GM23338 (cell line): ENCODE measurements at regions not wholly inside any gene's neighbourhood (a gene's known extent, or its start where the extent isn't known, plus 50 kb on each side); places are given as distances from the start of the nearest gene placed in this dataset.
A peak's percentile ranks its signal among the peaks of the same experiment; 100 is the strongest.

Experiments used
- ATAC-seq: fragments of 200-7000 bp; cut with Tn5 transposase; 3 replicates; pipeline ENCODE4 v1.9.1; 2020
- DNase-seq: peaks from one replicate; pipeline ENCODE4 v3.0.0-alpha.2; 2015; ENCODE audit warnings: low spot score
- H2AFZ ChIP-seq: fragments of 200-600 bp; sonication (generic); 2 replicates; pipeline ENCODE4 v1.8.0; 2016; ENCODE audit warnings: antibody characterized with exemption, mild to moderate bottlenecking, moderate library complexity
- H3F3A ChIP-seq: fragments of 200-600 bp; sonication (generic); replicated peaks from 2 replicates; pipeline ENCODE4 v1.8.0; 2017; ENCODE audit warnings: antibody characterized with exemption, mixed run types, low read depth
- H3K27ac ChIP-seq: fragments of 200-600 bp; sonication (generic); 2 replicates; pipeline ENCODE4 v1.6.1; 2016; ENCODE audit warnings: low read depth
- H3K27me3 ChIP-seq: fragments of 200-600 bp; sonication (generic); 2 replicates; pipeline ENCODE4 v1.8.0; 2016; ENCODE audit warnings: mild to moderate bottlenecking, mixed run types, moderate library complexity; ENCODE audit not compliant: insufficient read depth
- H3K36me3 ChIP-seq: fragments of 200-600 bp; sonication (generic); 2 replicates; pipeline ENCODE4 v1.8.0; 2016; ENCODE audit warnings: mild to moderate bottlenecking; ENCODE audit not compliant: insufficient read depth
- H3K4me1 ChIP-seq: fragments of 200-600 bp; sonication (generic); 2 replicates; pipeline ENCODE4 v1.8.0; 2016; ENCODE audit warnings: mild to moderate bottlenecking, moderate library complexity; ENCODE audit not compliant: insufficient read depth
- H3K4me2 ChIP-seq: fragments of 200-600 bp; sonication (generic); 2 replicates; pipeline ENCODE4 v1.7.1; 2017; ENCODE audit warnings: mixed run types
- H3K4me3 ChIP-seq: fragments of 200-600 bp; sonication (generic); 2 replicates; pipeline ENCODE4 v1.6.1; 2016; ENCODE audit warnings: mixed run types
- H3K79me2 ChIP-seq: fragments of 200-600 bp; sonication (generic); replicated peaks from 2 replicates; pipeline ENCODE4 v1.8.0; 2017; ENCODE audit warnings: mild to moderate bottlenecking; ENCODE audit not compliant: insufficient read depth
- H3K9me2 ChIP-seq: fragments of 200-600 bp; sonication (generic); 2 replicates; pipeline ENCODE4 v1.8.0; 2017; ENCODE audit not compliant: insufficient read depth
- H4K20me1 ChIP-seq: fragments of 200-600 bp; sonication (generic); replicated peaks from 2 replicates; pipeline ENCODE4 v1.8.0; 2017; ENCODE audit warnings: mild to moderate bottlenecking; ENCODE audit not compliant: insufficient read depth
- H3K27ac Mint-ChIP-seq: 2 replicates; pipeline ENCODE4 v1.8.0; 2020; ENCODE audit warnings: inconsistent platforms, mild to moderate bottlenecking, moderate library complexity, mixed read lengths
- H3K27me3 Mint-ChIP-seq: 3 replicates; pipeline ENCODE4 v1.8.0; 2022; ENCODE audit warnings: low read depth, mild to moderate bottlenecking, moderate library complexity, mixed read lengths, inconsistent platforms; ENCODE audit not compliant: insufficient read depth, poor library complexity
- H3K36me3 Mint-ChIP-seq: 3 replicates; pipeline ENCODE4 v1.8.0; 2021; ENCODE audit warnings: low read depth, mild to moderate bottlenecking, inconsistent platforms, moderate library complexity, mixed read lengths
- H3K4me1 Mint-ChIP-seq: 3 replicates; pipeline ENCODE4 v1.8.0; 2020; ENCODE audit warnings: mild to moderate bottlenecking, inconsistent platforms, mixed read lengths
- H3K4me3 Mint-ChIP-seq: 3 replicates; pipeline ENCODE4 v1.8.0; 2021; ENCODE audit warnings: moderate library complexity, mild to moderate bottlenecking, inconsistent platforms, mixed read lengths
- H3K9me3 Mint-ChIP-seq: 3 replicates; pipeline ENCODE4 v1.8.0; 2020; ENCODE audit warnings: moderate library complexity, mild to moderate bottlenecking, inconsistent platforms, mixed read lengths
- EZH2phosphoT487 ChIP-seq: fragments of 200-600 bp; sonication (generic); IDR thresholded peaks from one replicate; pipeline ENCODE4 v1.8.1; 2018; ENCODE audit warnings: antibody characterized with exemption; ENCODE audit not compliant: unreplicated experiment
- NANOG ChIP-seq: IDR thresholded peaks from 2 replicates; pipeline ENCODE4 v1.6.1; 2016; ENCODE audit warnings: antibody characterized with exemption, borderline replicate concordance
- ZNF114 ChIP-seq: fragments of 250-450 bp; sonication (Bioruptor Pico); IDR thresholded peaks from 2 replicates; pipeline ENCODE4 v1.5.0; 2020; ENCODE audit warnings: mild to moderate bottlenecking, moderate library complexity
- ZNF331 ChIP-seq: fragments of 250-450 bp; sonication (Bioruptor Pico); IDR thresholded peaks from 2 replicates; pipeline ENCODE4 v1.5.0; 2020; ENCODE audit warnings: low read depth, mild to moderate bottlenecking, moderate library complexity
- TF ChIP-seq, protein P1 (sequence below): IDR thresholded peaks from one replicate; pipeline ENCODE4 v1.6.1; 2018; ENCODE audit warnings: antibody characterized with exemption; ENCODE audit not compliant: unreplicated experiment
- TF ChIP-seq, protein P2 (sequence below), 2 experiments: fragments of 200-600 bp in 1 of 2; sonication (generic) in 1 of 2; conservative IDR thresholded peaks; 2 replicates each; pipeline versions ENCODE4 v1.5.1 to v1.6.1; 2016 to 2017; ENCODE audit warnings: antibody characterized with exemption in 2 of 2, low read depth in 2 of 2, mild to moderate bottlenecking in 2 of 2, moderate library complexity in 1 of 2
- TF ChIP-seq, protein P3 (sequence below): fragments of 250-450 bp; sonication (Bioruptor Pico); IDR thresholded peaks from 2 replicates; pipeline ENCODE4 v1.5.0; 2020; ENCODE audit warnings: mild to moderate bottlenecking, moderate library complexity

DNA sequence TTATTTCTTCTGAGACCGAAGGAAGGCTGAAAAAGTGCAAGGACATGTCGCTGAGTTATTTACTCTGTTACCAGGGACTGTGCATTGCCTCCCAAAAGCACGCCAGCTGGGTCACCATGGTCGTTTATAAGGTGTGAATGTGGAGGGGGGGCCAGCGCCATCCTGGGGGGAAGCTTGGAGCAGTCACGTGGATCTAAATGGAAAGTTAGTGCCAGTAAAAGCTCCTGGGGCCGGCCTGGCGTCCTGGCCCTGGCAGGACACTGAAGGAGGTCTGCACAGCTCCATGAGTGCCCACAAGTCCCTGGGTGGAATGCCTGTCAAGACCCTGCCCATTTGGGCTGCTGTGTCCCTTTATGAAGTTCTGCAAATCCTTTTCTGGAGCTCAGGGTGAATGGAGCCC lies 82.6 kb downstream of the C16orf95 start (continued):
- TF ChIP-seq, protein P1, sequence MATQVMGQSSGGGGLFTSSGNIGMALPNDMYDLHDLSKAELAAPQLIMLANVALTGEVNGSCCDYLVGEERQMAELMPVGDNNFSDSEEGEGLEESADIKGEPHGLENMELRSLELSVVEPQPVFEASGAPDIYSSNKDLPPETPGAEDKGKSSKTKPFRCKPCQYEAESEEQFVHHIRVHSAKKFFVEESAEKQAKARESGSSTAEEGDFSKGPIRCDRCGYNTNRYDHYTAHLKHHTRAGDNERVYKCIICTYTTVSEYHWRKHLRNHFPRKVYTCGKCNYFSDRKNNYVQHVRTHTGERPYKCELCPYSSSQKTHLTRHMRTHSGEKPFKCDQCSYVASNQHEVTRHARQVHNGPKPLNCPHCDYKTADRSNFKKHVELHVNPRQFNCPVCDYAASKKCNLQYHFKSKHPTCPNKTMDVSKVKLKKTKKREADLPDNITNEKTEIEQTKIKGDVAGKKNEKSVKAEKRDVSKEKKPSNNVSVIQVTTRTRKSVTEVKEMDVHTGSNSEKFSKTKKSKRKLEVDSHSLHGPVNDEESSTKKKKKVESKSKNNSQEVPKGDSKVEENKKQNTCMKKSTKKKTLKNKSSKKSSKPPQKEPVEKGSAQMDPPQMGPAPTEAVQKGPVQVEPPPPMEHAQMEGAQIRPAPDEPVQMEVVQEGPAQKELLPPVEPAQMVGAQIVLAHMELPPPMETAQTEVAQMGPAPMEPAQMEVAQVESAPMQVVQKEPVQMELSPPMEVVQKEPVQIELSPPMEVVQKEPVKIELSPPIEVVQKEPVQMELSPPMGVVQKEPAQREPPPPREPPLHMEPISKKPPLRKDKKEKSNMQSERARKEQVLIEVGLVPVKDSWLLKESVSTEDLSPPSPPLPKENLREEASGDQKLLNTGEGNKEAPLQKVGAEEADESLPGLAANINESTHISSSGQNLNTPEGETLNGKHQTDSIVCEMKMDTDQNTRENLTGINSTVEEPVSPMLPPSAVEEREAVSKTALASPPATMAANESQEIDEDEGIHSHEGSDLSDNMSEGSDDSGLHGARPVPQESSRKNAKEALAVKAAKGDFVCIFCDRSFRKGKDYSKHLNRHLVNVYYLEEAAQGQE: no peak
- TF ChIP-seq EZH2phosphoT487: no peak
- no peak for TF ChIP-seq NANOG
- no peak for TF ChIP-seq ZNF331 (CRISPR knock-in tag)

DNA sequence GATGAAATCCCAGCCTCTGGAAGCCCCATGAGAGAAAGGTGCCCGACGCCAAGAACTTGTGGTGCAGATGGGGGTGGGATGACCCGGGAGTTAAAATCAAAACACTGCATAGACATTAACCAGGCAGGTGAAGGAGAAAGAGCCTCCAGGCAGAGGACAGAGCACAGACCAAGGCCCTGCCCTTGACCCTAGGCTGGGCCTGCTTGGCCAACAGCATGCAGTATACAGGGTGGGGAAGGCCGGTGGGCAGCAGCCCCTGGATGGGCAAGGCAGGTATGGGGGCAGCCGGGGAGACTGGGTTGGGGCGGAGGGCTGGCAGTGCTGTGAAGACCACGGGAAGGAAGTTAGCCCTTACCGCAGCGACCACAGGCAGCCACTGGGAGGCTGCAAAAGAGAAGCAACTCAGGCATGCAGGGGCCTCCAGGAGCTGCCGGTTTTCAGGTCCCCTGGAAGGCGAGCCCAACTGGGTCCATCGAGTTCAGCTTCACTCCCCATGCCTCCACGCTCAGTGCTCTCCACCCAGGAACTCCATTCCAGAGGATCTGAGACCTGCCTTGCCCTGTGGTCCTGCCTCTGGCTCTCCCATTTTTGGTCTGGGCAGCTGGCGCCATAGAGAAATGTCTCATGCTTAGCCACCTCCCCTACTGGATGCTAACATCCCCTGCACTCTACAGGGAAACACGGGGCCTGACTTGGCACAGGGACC lies 81.2 kb downstream of the C16orf95 start:
- no peaks in the 10 kb centered on the region for H3F3A ChIP-seq
- TF ChIP-seq ZNF114: no peak
- TF ChIP-seq, protein P2, sequence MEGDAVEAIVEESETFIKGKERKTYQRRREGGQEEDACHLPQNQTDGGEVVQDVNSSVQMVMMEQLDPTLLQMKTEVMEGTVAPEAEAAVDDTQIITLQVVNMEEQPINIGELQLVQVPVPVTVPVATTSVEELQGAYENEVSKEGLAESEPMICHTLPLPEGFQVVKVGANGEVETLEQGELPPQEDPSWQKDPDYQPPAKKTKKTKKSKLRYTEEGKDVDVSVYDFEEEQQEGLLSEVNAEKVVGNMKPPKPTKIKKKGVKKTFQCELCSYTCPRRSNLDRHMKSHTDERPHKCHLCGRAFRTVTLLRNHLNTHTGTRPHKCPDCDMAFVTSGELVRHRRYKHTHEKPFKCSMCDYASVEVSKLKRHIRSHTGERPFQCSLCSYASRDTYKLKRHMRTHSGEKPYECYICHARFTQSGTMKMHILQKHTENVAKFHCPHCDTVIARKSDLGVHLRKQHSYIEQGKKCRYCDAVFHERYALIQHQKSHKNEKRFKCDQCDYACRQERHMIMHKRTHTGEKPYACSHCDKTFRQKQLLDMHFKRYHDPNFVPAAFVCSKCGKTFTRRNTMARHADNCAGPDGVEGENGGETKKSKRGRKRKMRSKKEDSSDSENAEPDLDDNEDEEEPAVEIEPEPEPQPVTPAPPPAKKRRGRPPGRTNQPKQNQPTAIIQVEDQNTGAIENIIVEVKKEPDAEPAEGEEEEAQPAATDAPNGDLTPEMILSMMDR (conservative IDR thresholded peaks at IDR 0.05; ENCODE audit: low read depth in 2 of 2): peak; percentile 31 to 42
- no peaks in the 10 kb centered on the region for H3K79me2 ChIP-seq
- H4K20me1 ChIP-seq: no peaks in the 10 kb centered on the region
- H3K4me3 ChIP-seq: no peak overlapping the region
- peaks cover 2% of the 10 kb centered on the region; the same call in 1 of the 3 replicates for H3K9me3 Mint-ChIP-seq
- H3K4me1 Mint-ChIP-seq: peaks cover 8% of the 10 kb centered on the region; the same call in 1 of the 3 replicates
- no peak overlapping the region for H3K4me3 Mint-ChIP-seq
- no peaks in the 10 kb centered on the region for H3K36me3 ChIP-seq
- H3K27me3 ChIP-seq: no peaks in the 10 kb centered on the region
- H3K27ac ChIP-seq: no peak overlapping the region
- no peaks in the 10 kb centered on the region for H3K36me3 Mint-ChIP-seq
- DNase-seq (peak; percentile 45), ATAC-seq (peak; percentile 88)
- H3K27ac Mint-ChIP-seq: 0 out of 2 replicates have a peak overlapping the region, but pooled peaks have one; percentile 15
- H3K27me3 Mint-ChIP-seq: peaks cover 9% of the 10 kb centered on the region
- H3K9me2 ChIP-seq: peaks cover 5% of the 10 kb centered on the region; the same call in 1 of the 2 replicates
- peak overlapping the region; percentile 80; the same call in 1 of the 2 replicates for H2AFZ ChIP-seq
- no peak overlapping the region for H3K4me2 ChIP-seq
- no peaks in the 10 kb centered on the region for H3K4me1 ChIP-seq

DNA sequence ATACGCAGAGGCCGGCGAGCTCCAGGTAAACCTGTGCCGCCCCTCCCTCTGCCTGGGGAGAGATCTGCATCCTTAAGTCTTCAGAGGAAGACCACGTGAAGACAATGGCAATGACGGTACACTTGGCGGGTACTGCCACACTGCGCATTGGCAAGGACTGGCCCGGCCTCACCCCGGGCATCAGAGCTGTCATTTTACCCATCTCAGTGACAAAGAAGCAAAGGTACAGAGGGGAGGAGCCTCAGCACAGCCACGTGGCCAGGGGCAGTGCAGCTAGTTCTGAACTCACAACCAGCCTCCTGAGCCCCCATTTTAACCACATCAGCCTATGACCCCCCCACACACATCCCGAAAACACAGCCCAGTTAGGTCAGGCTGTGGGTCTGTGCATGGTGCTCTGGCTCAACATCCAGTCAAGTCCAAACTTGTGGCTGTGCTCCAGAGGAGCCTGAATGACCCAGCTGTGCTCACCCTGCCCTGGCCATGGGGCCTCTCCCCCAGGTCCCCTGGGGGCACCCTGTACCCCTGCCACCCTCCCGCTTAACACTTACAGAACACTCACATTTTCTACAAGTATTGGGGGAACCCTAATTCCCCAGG lies 80.6 kb downstream of the C16orf95 start:
- Histone ChIP-seq H4K20me1 (no peaks in the 10 kb centered on the region), H3K79me2 (no peaks in the 10 kb centered on the region), H3K9me2 (peaks cover 5% of the 10 kb centered on the region; the same call in 1 of the 2 replicates), H3K4me1 (no peaks in the 10 kb centered on the region), H2AFZ (peak overlapping the region; percentile 80; the same call in 1 of the 2 replicates), H3K27ac (no peak overlapping the region), H3K36me3 (no peaks in the 10 kb centered on the region), H3K4me2 (no peak overlapping the region), H3K4me3 (no peak overlapping the region), H3K27me3 (no peaks in the 10 kb centered on the region), H3F3A (no peaks in the 10 kb centered on the region)
- Mint-ChIP-seq H3K9me3 (peaks cover 2% of the 10 kb centered on the region; the same call in 1 of the 3 replicates), H3K27me3 (peaks cover 9% of the 10 kb centered on the region), H3K4me3 (no peak overlapping the region), H3K36me3 (no peaks in the 10 kb centered on the region), H3K27ac (0 out of 2 replicates have a peak overlapping the region, but pooled peaks have one; percentile 15), H3K4me1 (peaks cover 8% of the 10 kb centered on the region; the same call in 1 of the 3 replicates)
- DNase-seq (no peak), ATAC-seq (no peak)
- TF ChIP-seq, protein P3, sequence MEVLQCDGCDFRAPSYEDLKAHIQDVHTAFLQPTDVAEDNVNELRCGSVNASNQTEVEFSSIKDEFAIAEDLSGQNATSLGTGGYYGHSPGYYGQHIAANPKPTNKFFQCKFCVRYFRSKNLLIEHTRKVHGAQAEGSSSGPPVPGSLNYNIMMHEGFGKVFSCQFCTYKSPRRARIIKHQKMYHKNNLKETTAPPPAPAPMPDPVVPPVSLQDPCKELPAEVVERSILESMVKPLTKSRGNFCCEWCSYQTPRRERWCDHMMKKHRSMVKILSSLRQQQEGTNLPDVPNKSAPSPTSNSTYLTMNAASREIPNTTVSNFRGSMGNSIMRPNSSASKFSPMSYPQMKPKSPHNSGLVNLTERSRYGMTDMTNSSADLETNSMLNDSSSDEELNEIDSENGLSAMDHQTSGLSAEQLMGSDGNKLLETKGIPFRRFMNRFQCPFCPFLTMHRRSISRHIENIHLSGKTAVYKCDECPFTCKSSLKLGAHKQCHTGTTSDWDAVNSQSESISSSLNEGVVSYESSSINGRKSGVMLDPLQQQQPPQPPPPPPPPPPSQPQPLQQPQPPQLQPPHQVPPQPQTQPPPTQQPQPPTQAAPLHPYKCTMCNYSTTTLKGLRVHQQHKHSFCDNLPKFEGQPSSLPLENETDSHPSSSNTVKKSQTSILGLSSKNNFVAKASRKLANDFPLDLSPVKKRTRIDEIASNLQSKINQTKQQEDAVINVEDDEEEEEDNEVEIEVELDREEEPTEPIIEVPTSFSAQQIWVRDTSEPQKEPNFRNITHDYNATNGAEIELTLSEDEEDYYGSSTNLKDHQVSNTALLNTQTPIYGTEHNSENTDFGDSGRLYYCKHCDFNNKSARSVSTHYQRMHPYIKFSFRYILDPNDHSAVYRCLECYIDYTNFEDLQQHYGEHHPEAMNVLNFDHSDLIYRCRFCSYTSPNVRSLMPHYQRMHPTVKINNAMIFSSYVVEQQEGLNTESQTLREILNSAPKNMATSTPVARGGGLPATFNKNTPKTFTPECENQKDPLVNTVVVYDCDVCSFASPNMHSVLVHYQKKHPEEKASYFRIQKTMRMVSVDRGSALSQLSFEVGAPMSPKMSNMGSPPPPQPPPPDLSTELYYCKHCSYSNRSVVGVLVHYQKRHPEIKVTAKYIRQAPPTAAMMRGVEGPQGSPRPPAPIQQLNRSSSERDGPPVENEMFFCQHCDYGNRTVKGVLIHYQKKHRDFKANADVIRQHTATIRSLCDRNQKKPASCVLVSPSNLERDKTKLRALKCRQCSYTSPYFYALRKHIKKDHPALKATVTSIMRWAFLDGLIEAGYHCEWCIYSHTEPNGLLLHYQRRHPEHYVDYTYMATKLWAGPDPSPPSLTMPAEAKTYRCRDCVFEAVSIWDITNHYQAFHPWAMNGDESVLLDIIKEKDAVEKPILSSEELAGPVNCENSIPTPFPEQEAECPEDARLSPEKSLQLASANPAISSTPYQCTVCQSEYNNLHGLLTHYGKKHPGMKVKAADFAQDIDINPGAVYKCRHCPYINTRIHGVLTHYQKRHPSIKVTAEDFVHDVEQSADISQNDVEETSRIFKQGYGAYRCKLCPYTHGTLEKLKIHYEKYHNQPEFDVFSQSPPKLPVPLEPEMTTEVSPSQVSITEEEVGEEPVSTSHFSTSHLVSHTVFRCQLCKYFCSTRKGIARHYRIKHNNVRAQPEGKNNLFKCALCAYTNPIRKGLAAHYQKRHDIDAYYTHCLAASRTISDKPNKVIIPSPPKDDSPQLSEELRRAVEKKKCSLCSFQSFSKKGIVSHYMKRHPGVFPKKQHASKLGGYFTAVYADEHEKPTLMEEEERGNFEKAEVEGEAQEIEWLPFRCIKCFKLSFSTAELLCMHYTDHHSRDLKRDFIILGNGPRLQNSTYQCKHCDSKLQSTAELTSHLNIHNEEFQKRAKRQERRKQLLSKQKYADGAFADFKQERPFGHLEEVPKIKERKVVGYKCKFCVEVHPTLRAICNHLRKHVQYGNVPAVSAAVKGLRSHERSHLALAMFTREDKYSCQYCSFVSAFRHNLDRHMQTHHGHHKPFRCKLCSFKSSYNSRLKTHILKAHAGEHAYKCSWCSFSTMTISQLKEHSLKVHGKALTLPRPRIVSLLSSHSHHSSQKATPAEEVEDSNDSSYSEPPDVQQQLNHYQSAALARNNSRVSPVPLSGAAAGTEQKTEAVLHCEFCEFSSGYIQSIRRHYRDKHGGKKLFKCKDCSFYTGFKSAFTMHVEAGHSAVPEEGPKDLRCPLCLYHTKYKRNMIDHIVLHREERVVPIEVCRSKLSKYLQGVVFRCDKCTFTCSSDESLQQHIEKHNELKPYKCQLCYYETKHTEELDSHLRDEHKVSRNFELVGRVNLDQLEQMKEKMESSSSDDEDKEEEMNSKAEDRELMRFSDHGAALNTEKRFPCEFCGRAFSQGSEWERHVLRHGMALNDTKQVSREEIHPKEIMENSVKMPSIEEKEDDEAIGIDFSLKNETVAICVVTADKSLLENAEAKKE (CRISPR knock-in tag): no peak
